HCT116 (cell line): ENCODE measurements at regions not wholly inside any gene's neighbourhood (a gene's known extent, or its start where the extent isn't known, plus 50 kb on each side); places are given as distances from the start of the nearest gene placed in this dataset.

Experiments
- CTCF ChIP-seq, 3 experiments: fragments of 200-600 bp in 1 of 3; sonication (generic) in 1 of 3; IDR thresholded peaks in 2 of 3; conservative IDR thresholded peaks in 1 of 3; 2 replicates each; pipeline ENCODE4 v1.5.1; 2012 to 2017; ENCODE audit warnings: low read depth in 2 of 3, low read length in 2 of 3, antibody characterized with exemption in 1 of 3, borderline replicate concordance in 1 of 3, control low read depth in 1 of 3, mild to moderate bottlenecking in 1 of 3, mixed read lengths in 1 of 3, mixed run types in 1 of 3, moderate library complexity in 1 of 3; ENCODE audit not compliant: insufficient read depth in 1 of 3
- FOSL1 ChIP-seq: IDR thresholded peaks from 2 replicates; pipeline ENCODE4 v1.6.1; 2012; ENCODE audit warnings: low read depth
- POLR2A ChIP-seq: IDR thresholded peaks from 2 replicates; pipeline ENCODE4 v1.7.0; 2011; ENCODE audit warnings: borderline replicate concordance; ENCODE audit not compliant: insufficient read depth, insufficient read length; ENCODE audit errors: extremely low read depth
- POLR2AphosphoS5 ChIP-seq: IDR thresholded peaks from 2 replicates; pipeline ENCODE4 v1.6.1; 2011; ENCODE audit warnings: mild to moderate bottlenecking, low read depth, low read length, moderate library complexity

- TF ChIP-seq POLR2A (no peak), POLR2AphosphoS5 (no peak), FOSL1 (no peak), CTCF (IDR thresholded peaks at IDR 0.05 in 2 of 3, conservative IDR thresholded peaks at IDR 0.05 in 1 of 3; ENCODE audit: borderline replicate concordance in 1 of 3, insufficient read depth in 1 of 3, low read depth in 2 of 3, low read length in 2 of 3) (no peak)
These were observed 1750.7 kb upstream of the FLRT2 start for GRCh38 chr14:83779266-83779665.
